DOHH2 (cell line): ENCODE measurements at regions not wholly inside any gene's neighbourhood (a gene's known extent, or its start where the extent isn't known, plus 50 kb on each side); places are given as distances from the start of the nearest gene placed in this dataset.

ENCODE experiments used
- EZH2phosphoT487 ChIP-seq: fragments of 200-600 bp; sonication (generic); IDR thresholded peaks from 2 replicates; pipeline ENCODE4 v1.6.1; 2017; ENCODE audit warnings: borderline replicate concordance, mild to moderate bottlenecking, antibody characterized with exemption, low read length, moderate library complexity, mixed read lengths
- TF ChIP-seq, protein P1 (sequence below): fragments of 200-600 bp; sonication (generic); IDR thresholded peaks from one replicate; pipeline ENCODE4 v1.5.1; 2014; ENCODE audit warnings: antibody characterized with exemption, mild to moderate bottlenecking, low read depth, low read length; ENCODE audit not compliant: poor library complexity, severe bottlenecking

GRCh38 chr2:207446653-207447052, 83.1 kb upstream of the CREB1 start:
- TF ChIP-seq, protein P1, sequence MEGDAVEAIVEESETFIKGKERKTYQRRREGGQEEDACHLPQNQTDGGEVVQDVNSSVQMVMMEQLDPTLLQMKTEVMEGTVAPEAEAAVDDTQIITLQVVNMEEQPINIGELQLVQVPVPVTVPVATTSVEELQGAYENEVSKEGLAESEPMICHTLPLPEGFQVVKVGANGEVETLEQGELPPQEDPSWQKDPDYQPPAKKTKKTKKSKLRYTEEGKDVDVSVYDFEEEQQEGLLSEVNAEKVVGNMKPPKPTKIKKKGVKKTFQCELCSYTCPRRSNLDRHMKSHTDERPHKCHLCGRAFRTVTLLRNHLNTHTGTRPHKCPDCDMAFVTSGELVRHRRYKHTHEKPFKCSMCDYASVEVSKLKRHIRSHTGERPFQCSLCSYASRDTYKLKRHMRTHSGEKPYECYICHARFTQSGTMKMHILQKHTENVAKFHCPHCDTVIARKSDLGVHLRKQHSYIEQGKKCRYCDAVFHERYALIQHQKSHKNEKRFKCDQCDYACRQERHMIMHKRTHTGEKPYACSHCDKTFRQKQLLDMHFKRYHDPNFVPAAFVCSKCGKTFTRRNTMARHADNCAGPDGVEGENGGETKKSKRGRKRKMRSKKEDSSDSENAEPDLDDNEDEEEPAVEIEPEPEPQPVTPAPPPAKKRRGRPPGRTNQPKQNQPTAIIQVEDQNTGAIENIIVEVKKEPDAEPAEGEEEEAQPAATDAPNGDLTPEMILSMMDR, result no peak
- no peak for TF ChIP-seq EZH2phosphoT487
